Gastrocnemius medialis (tissue), 4 donors: ENCODE measurements at regions not wholly inside any gene's neighbourhood (a gene's known extent, or its start where the extent isn't known, plus 50 kb on each side); places are given as distances from the start of the nearest gene placed in this dataset.
A peak's percentile ranks its signal among the peaks of the same experiment; 100 is the strongest.

Experiments used
- ATAC-seq, 2 donors: fragments of 150-250 bp; one replicate each; pipeline ENCODE4 v1.9.1; 2016
- DNase-seq, 2 donors: peaks; one replicate each; pipeline ENCODE4 v3.0.0-alpha.2; 2019
- H3K27ac ChIP-seq, 4 donors: fragments of 200-600 bp; sonication (generic); 1 replicate in 1 of 4; 2 replicates in 3 of 4; pipeline ENCODE4 v1.5.1; 2016 to 2018; ENCODE audit warnings: mild to moderate bottlenecking in 2 of 4, moderate library complexity in 1 of 4
- H3K27me3 ChIP-seq, 3 donors: fragments of 200-600 bp; sonication (generic) in 2 of 3; 1 replicate in 1 of 3; 2 replicates in 2 of 3; pipeline versions ENCODE4 v1.5.1 to v1.6.0; 2016 to 2019; ENCODE audit warnings: mild to moderate bottlenecking in 1 of 3, moderate library complexity in 1 of 3
- H3K36me3 ChIP-seq, 2 donors: fragments of 200-600 bp; sonication (generic) in 1 of 2; one replicate each; pipeline ENCODE4 v1.5.1; 2017 to 2018
- H3K4me1 ChIP-seq, 2 donors: fragments of 200-600 bp; sonication (generic) in 1 of 2; one replicate each; pipeline ENCODE4 v1.5.1; 2016 to 2017; ENCODE audit warnings: mild to moderate bottlenecking in 2 of 2
- H3K4me3 ChIP-seq, 4 donors: fragments of 200-600 bp; sonication (generic) in 3 of 4; 1 replicate in 1 of 4; 2 replicates in 3 of 4; pipeline ENCODE4 v1.5.1; 2016 to 2019; ENCODE audit warnings: mild to moderate bottlenecking in 2 of 4
- H3K9me3 ChIP-seq, 3 donors: fragments of 200-600 bp; sonication (generic) in 2 of 3; 1 replicate in 1 of 3; 2 replicates in 2 of 3; pipeline ENCODE4 v1.5.1; 2016 to 2019
- CTCF ChIP-seq, 5 experiments: fragments of 450-650 bp in 3 of 5; fragments of 200-600 bp in 2 of 5; sonication (generic) in 2 of 5; IDR thresholded peaks in 4 of 5; conservative IDR thresholded peaks in 1 of 5; 1 replicate in 4 of 5; 2 replicates in 1 of 5; pipeline ENCODE4 v1.5.1; 2016 to 2019; ENCODE audit warnings: antibody characterized with exemption in 5 of 5, mild to moderate bottlenecking in 3 of 5, moderate library complexity in 3 of 5
- POLR2A ChIP-seq, 2 donors: fragments of 450-650 bp; IDR thresholded peaks; one replicate each; pipeline ENCODE4 v1.6.1; 2017; ENCODE audit warnings: antibody characterized with exemption in 2 of 2, mild to moderate bottlenecking in 2 of 2, moderate library complexity in 2 of 2
- in situ Hi-C, 4 donors: fragments of 200-750 bp; cut with MboI; loops; one replicate each; pipeline versions ENCODE4 v1.15.0 to v1.8.0; 2017; ENCODE audit warnings: low sequenced_read_pairs in 4 of 4
- intact Hi-C: fragments of 100-400 bp; cut with DNase I; formaldehyde crosslinking; loops from one replicate; pipeline ENCODE4 v1.15.1; 2023; ENCODE audit warnings: low total_unique reads

GRCh38 chr5:68140763-68141162 is 74.8 kb upstream of the PIK3R1 start:
- Histone ChIP-seq H3K4me1 (peaks cover 6 to 7% of the 10 kb centered on the region in 2 donors), H3K27me3 (no peaks in the 10 kb centered on the region), H3K9me3 (no peaks in the 10 kb centered on the region), H3K27ac (no peak overlapping the region), H3K4me3 (no peak overlapping the region), H3K36me3 (no peaks in the 10 kb centered on the region)
- in situ Hi-C loops = no loop called here
- ATAC-seq (no peak), DNase-seq (no peak)
- TF ChIP-seq CTCF (IDR thresholded peaks at IDR 0.05 in 4 of 5, conservative IDR thresholded peaks at IDR 0.05 in 1 of 5) (no peak), POLR2A (IDR thresholded peaks at IDR 0.05) (no peak)
- intact Hi-C loops = no loop called here

GRCh38 chr5:68139611-68140441 is 75.7 kb upstream of the PIK3R1 start:
- TF ChIP-seq POLR2A (IDR thresholded peaks at IDR 0.05) (no peak), CTCF (IDR thresholded peaks at IDR 0.05 in 4 of 5, conservative IDR thresholded peaks at IDR 0.05 in 1 of 5) (no peak)
- in situ Hi-C loops (no loop called here), intact Hi-C loops (no loop called here)
- ATAC-seq (no peak), DNase-seq (no peak)
- Histone ChIP-seq H3K9me3 (no peaks in the 10 kb centered on the region), H3K36me3 (no peaks in the 10 kb centered on the region), H3K4me1 (peaks cover 6 to 7% of the 10 kb centered on the region in 2 donors), H3K27me3 (no peaks in the 10 kb centered on the region), H3K27ac (no peak overlapping the region), H3K4me3 (no peak overlapping the region)

- Histone ChIP-seq H3K27me3 (no peaks in the 10 kb centered on the region), H3K9me3 (no peaks in the 10 kb centered on the region), H3K36me3 (no peaks in the 10 kb centered on the region), H3K4me1 (peaks cover 6 to 7% of the 10 kb centered on the region in 2 donors), H3K27ac (peak overlapping the region; percentile 34 to 65 (median 45)), H3K4me3 (no peak overlapping the region)
- in situ Hi-C loops (no loop called here), intact Hi-C loops (no loop called here)
- TF ChIP-seq CTCF (IDR thresholded peaks at IDR 0.05 in 4 of 5, conservative IDR thresholded peaks at IDR 0.05 in 1 of 5) (no peak), POLR2A (IDR thresholded peaks at IDR 0.05) (no peak)
- ATAC-seq (peak in 1 of 2 donors; percentile 56), DNase-seq (no peak)
Observed at GRCh38 chr5:68137511-68138140, 77.9 kb upstream of the PIK3R1 start.

- Histone ChIP-seq H3K27ac (no peak overlapping the region), H3K36me3 (no peaks in the 10 kb centered on the region), H3K4me3 (no peak overlapping the region), H3K4me1 (peaks cover 6 to 7% of the 10 kb centered on the region in 2 donors), H3K27me3 (no peaks in the 10 kb centered on the region), H3K9me3 (no peaks in the 10 kb centered on the region)
- TF ChIP-seq POLR2A (IDR thresholded peaks at IDR 0.05) = no peak
- TF ChIP-seq CTCF (IDR thresholded peaks at IDR 0.05 in 4 of 5, conservative IDR thresholded peaks at IDR 0.05 in 1 of 5) = no peak
- no peak for ATAC-seq
- intact Hi-C loops = no loop called here
- in situ Hi-C loops = no loop called here
- DNase-seq = no peak
Observed at GRCh38 chr5:68134669-68135313, 80.8 kb upstream of the PIK3R1 start.
